Colon (tissue), 2 donors: ENCODE measurements at regions not wholly inside any gene's neighbourhood (a gene's known extent, or its start where the extent isn't known, plus 50 kb on each side); places are given as distances from the start of the nearest gene placed in this dataset.

Source experiments
- FAIRE-seq: peaks from 2 replicates; lab custom pipeline; 2012; peaks lifted over from hg19 to GRCh38; lab: Jason Lieb, UNC
- donor health status: control.
- donor health status: control.

GRCh38 chr3:130029531-130030289, 51.9 kb upstream of the ALG1L2 start:
- FAIRE-seq = peak; percentile 79
